ENCODE measurements at regions not wholly inside any gene's neighbourhood (a gene's known extent, or its start where the extent isn't known, plus 50 kb on each side); places are given as distances from the start of the nearest gene placed in this dataset.
A peak's percentile ranks its signal among the peaks of the same experiment; 100 is the strongest.
"Not testable (repeated sequence)": the region's sequence is repeated elsewhere in the genome, so short reads cannot be mapped to it uniquely, and the experiment has no call there.

- Histone ChIP-seq H3K9me3 (no peaks in the 10 kb centered on the region), H3K4me1 (peaks cover 10 to 42% of the 10 kb centered on the region in 2 donors), H3K27ac (peak overlapping the region in 1 of 2 donors; percentile 43), H3K4me3 (no peak overlapping the region), H3K27me3 (no peaks in the 10 kb centered on the region), H3K36me3 (no peaks in the 10 kb centered on the region)
- ATAC-seq (peak; percentile 13), DNase-seq (no peak)
- intact Hi-C loops (cut with DNase I), result no loop called here
- no peak for TF ChIP-seq CTCF (IDR thresholded peaks at IDR 0.05)
Observed at GRCh38 chr7:104956753-104957450, 57.1 kb upstream of the KMT2E start.

- intact Hi-C loops (cut with DNase I), result no loop called here
- Histone ChIP-seq H3K27ac (peak overlapping the region in 1 of 2 donors; percentile 13), H3K4me1 (peaks cover 10 to 53% of the 10 kb centered on the region in 2 donors), H3K9me3 (no peaks in the 10 kb centered on the region), H3K36me3 (no peaks in the 10 kb centered on the region), H3K4me3 (no peak overlapping the region), H3K27me3 (no peaks in the 10 kb centered on the region)
- DNase-seq (no peak), ATAC-seq (no peak)
- TF ChIP-seq CTCF (IDR thresholded peaks at IDR 0.05), result no peak
Observed at GRCh38 chr7:104958371-104958865, 55.6 kb upstream of the KMT2E start.

- intact Hi-C loops (cut with DNase I); H3K9me3 ChIP-seq; DNase-seq; H3K27me3 ChIP-seq; H3K36me3 ChIP-seq; ATAC-seq; H3K4me3 ChIP-seq; H3K27ac ChIP-seq: not testable (repeated sequence)
- peaks cover 10 to 53% of the 10 kb centered on the region in 2 donors for H3K4me1 ChIP-seq
Observed at GRCh38 chr7:104959483-104959882, 54.5 kb upstream of the KMT2E start.

- H3K9me3 ChIP-seq, result no peaks in the 10 kb centered on the region
- H3K4me1 ChIP-seq, result peaks cover 7 to 49% of the 10 kb centered on the region in 2 donors
- H3K27ac ChIP-seq, result peak overlapping the region; percentile 65 to 87
- H3K4me3 ChIP-seq, result no peak overlapping the region
- H3K36me3 ChIP-seq, result no peaks in the 10 kb centered on the region
- no peak for DNase-seq
- H3K27me3 ChIP-seq, result no peaks in the 10 kb centered on the region
- peak; percentile 78 for ATAC-seq
- intact Hi-C loops (cut with DNase I), result no loop called here
- no peak for TF ChIP-seq CTCF (IDR thresholded peaks at IDR 0.05)
Observed at GRCh38 chr7:104960741-104961448, 53.1 kb upstream of the KMT2E start.

GRCh38 chr7:104961821-104962220, 52.2 kb upstream of the KMT2E start:
- no peaks in the 10 kb centered on the region for H3K9me3 ChIP-seq
- H3K36me3 ChIP-seq, result no peaks in the 10 kb centered on the region
- peaks cover 7 to 45% of the 10 kb centered on the region in 2 donors for H3K4me1 ChIP-seq
- peak overlapping the region; percentile 65 to 87 for H3K27ac ChIP-seq
- no peaks in the 10 kb centered on the region for H3K27me3 ChIP-seq
- H3K4me3 ChIP-seq, result no peak overlapping the region
- intact Hi-C loops (cut with DNase I), result no loop called here
- TF ChIP-seq CTCF (IDR thresholded peaks at IDR 0.05), result no peak
- DNase-seq (no peak), ATAC-seq (no peak)
